CD14-positive monocyte (primary cell): ENCODE measurements at regions not wholly inside any gene's neighbourhood (a gene's known extent, or its start where the extent isn't known, plus 50 kb on each side); places are given as distances from the start of the nearest gene placed in this dataset.
"Not testable (repeated sequence)": the region's sequence is repeated elsewhere in the genome, so short reads cannot be mapped to it uniquely, and the experiment has no call there.

Experiments
- DNase-seq, 3 donors: peaks; one replicate each; pipeline ENCODE4 v3.0.0-alpha.2; 2011 to 2022
- H2AFZ ChIP-seq: 2 replicates; pipeline ENCODE4 v1.6.0; 2012; ENCODE audit warnings: mild to moderate bottlenecking, low read depth, low read length, inconsistent platforms; ENCODE audit not compliant: insufficient read depth, poor library complexity, severe bottlenecking
- H3K27ac ChIP-seq, 2 donors: 1 replicate in 1 of 2; 2 replicates in 1 of 2; pipeline ENCODE4 v1.5.1; 2012 to 2013; ENCODE audit warnings: low read length in 2 of 2, control low read depth in 1 of 2, inconsistent platforms in 1 of 2, low read depth in 1 of 2, mild to moderate bottlenecking in 1 of 2
- H3K27me3 ChIP-seq, 2 donors: one replicate each; pipeline versions ENCODE4 v1.6.0 to v1.6.1; 2011 to 2013; ENCODE audit warnings: low read length in 2 of 2; ENCODE audit not compliant: control insufficient read depth in 2 of 2, insufficient read depth in 2 of 2
- H3K36me3 ChIP-seq, 2 donors: replicated peaks in 1 of 2; 1 replicate in 1 of 2; 2 replicates in 1 of 2; pipeline versions ENCODE4 v1.5.1 to v1.6.1; 2012 to 2013; ENCODE audit warnings: low read length in 2 of 2, control low read depth in 1 of 2, inconsistent platforms in 1 of 2, mild to moderate bottlenecking in 1 of 2; ENCODE audit not compliant: insufficient read depth in 2 of 2, control insufficient read depth in 1 of 2
- H3K4me1 ChIP-seq, 2 donors: 1 replicate in 1 of 2; 2 replicates in 1 of 2; pipeline versions ENCODE4 v1.5.1 to v1.6.1; 2012 to 2013; ENCODE audit warnings: low read length in 2 of 2, control low read depth in 1 of 2, inconsistent platforms in 1 of 2, mild to moderate bottlenecking in 1 of 2, moderate library complexity in 1 of 2; ENCODE audit not compliant: insufficient read depth in 2 of 2, control insufficient read depth in 1 of 2
- H3K4me2 ChIP-seq: replicated peaks from 2 replicates; pipeline ENCODE3; 2012; ENCODE audit warnings: low read length, moderate library complexity, mild to moderate bottlenecking; ENCODE audit not compliant: poor library complexity, severe bottlenecking; ENCODE audit errors: extremely low read depth
- H3K4me3 ChIP-seq, 3 experiments: fragments of 200-600 bp in 1 of 3; sonication (generic) in 1 of 3; replicated peaks in 1 of 3; 1 replicate in 2 of 3; 2 replicates in 1 of 3; pipeline ENCODE4 v1.5.1; 2011 to 2013; ENCODE audit warnings: low read length in 3 of 3, mild to moderate bottlenecking in 3 of 3, control low read depth in 2 of 3, low read depth in 2 of 3, inconsistent platforms in 1 of 3, moderate library complexity in 1 of 3
- H3K79me2 ChIP-seq: 2 replicates; pipeline ENCODE4 v1.6.0; 2012; ENCODE audit warnings: mild to moderate bottlenecking, control low read depth, inconsistent platforms, low read length, moderate library complexity; ENCODE audit not compliant: insufficient read depth
- H3K9ac ChIP-seq: 2 replicates; pipeline ENCODE4 v1.6.0; 2017; ENCODE audit warnings: low read length, mild to moderate bottlenecking; ENCODE audit not compliant: insufficient read depth, poor library complexity, severe bottlenecking
- H3K9me3 ChIP-seq, 2 donors: replicated peaks in 1 of 2; 1 replicate in 1 of 2; 2 replicates in 1 of 2; pipeline versions ENCODE4 v1.5.1 to v1.6.1; 2012 to 2013; ENCODE audit warnings: low read length in 2 of 2, control low read depth in 1 of 2; ENCODE audit not compliant: control insufficient read depth in 1 of 2, insufficient read depth in 1 of 2
- H4K20me1 ChIP-seq: 2 replicates; pipeline ENCODE4 v1.6.0; 2012; ENCODE audit warnings: mild to moderate bottlenecking, low read length, control low read depth, moderate library complexity; ENCODE audit not compliant: insufficient read depth
- H3K27ac Mint-ChIP-seq, 7 donors: one replicate each; pipeline ENCODE4 v1.8.0; 2020; ENCODE audit warnings: mild to moderate bottlenecking in 7 of 7, mixed read lengths in 7 of 7, moderate library complexity in 6 of 7, inconsistent platforms in 2 of 7
- H3K27me3 Mint-ChIP-seq, 3 donors: one replicate each; pipeline ENCODE4 v1.8.0; 2021 to 2022; ENCODE audit warnings: low read depth in 3 of 3, mild to moderate bottlenecking in 3 of 3, mixed read lengths in 3 of 3, moderate library complexity in 3 of 3, inconsistent platforms in 1 of 3
- H3K36me3 Mint-ChIP-seq, 2 donors: one replicate each; pipeline ENCODE4 v1.8.0; 2020; ENCODE audit warnings: mixed read lengths in 2 of 2, inconsistent platforms in 1 of 2, mild to moderate bottlenecking in 1 of 2
- H3K4me1 Mint-ChIP-seq: one replicate; pipeline ENCODE4 v1.8.0; 2020; ENCODE audit warnings: mild to moderate bottlenecking, mixed read lengths
- H3K4me3 Mint-ChIP-seq, 2 donors: one replicate each; pipeline ENCODE4 v1.8.0; 2020; ENCODE audit warnings: mild to moderate bottlenecking in 2 of 2, mixed read lengths in 2 of 2, moderate library complexity in 1 of 2
- H3K9me3 Mint-ChIP-seq, 7 donors: one replicate each; pipeline ENCODE4 v1.8.0; 2020 to 2022; ENCODE audit warnings: mixed read lengths in 7 of 7, mild to moderate bottlenecking in 6 of 7, moderate library complexity in 6 of 7, inconsistent platforms in 2 of 7
- CTCF ChIP-seq: fragments of 200-600 bp; IDR thresholded peaks from one replicate; pipeline ENCODE4 v1.8.0; 2022; ENCODE audit warnings: antibody characterized with exemption, mild to moderate bottlenecking
- WGBS: methylation state at CpG from one replicate; pipeline ENCODE4 v1.1.5; 2013; ENCODE audit warnings: missing lambda C conversion rate; ENCODE audit not compliant: insufficient coverage; 5-methylcytosine and 5-hydroxymethylcytosine counted together
- intact Hi-C, 2 donors: fragments of 100-400 bp; cut with micrococcal nuclease; formaldehyde crosslinking; loops; one replicate each; pipeline versions ENCODE4 v1.15.0 to v1.15.1; 2023

GRCh38 chr12:34163443-34163842, 141.1 kb downstream of the ALG10 start:
- H3K4me1 Mint-ChIP-seq = no peaks in the 10 kb centered on the region
- H3K4me2 ChIP-seq = no peak overlapping the region
- peaks cover 0 to 4% (median 3%) of the 10 kb centered on the region in 3 donors for H3K27me3 Mint-ChIP-seq

GRCh38 chr12:34166427-34167060, 144.2 kb downstream of the ALG10 start:
- DNase-seq = no peak
- Mint-ChIP-seq H3K36me3 (no peaks in the 10 kb centered on the region), H3K4me1 (no peaks in the 10 kb centered on the region), H3K27ac (no peak overlapping the region), H3K27me3 (peaks cover 0 to 3% (median 2%) of the 10 kb centered on the region in 3 donors), H3K9me3 (peaks cover 4 to 32% (median 13%) of the 10 kb centered on the region in 7 donors), H3K4me3 (no peak overlapping the region)
- no peak for TF ChIP-seq CTCF
- H3K4me1 ChIP-seq = no peaks in the 10 kb centered on the region
- H3K36me3 ChIP-seq = no peaks in the 10 kb centered on the region
- H3K9ac ChIP-seq = no peak overlapping the region
- H3K4me2 ChIP-seq = no peak overlapping the region
- H3K79me2 ChIP-seq = no peaks in the 10 kb centered on the region
- no peaks in the 10 kb centered on the region for H3K27me3 ChIP-seq
- WGBS = 93% methylated on average over 35 of the region's 41 CpGs
- no peak overlapping the region for H3K4me3 ChIP-seq
- H3K9me3 ChIP-seq = peaks cover 0 to 18% of the 10 kb centered on the region in 2 donors
- no peak overlapping the region for H3K27ac ChIP-seq
- intact Hi-C loops = no loop called here
- no peak overlapping the region for H2AFZ ChIP-seq
- no peaks in the 10 kb centered on the region for H4K20me1 ChIP-seq

More at GRCh38 chr12:34163443-34163842, 141.1 kb downstream of the ALG10 start:
- Histone ChIP-seq H3K27ac (no peak overlapping the region), H3K4me3 (no peak overlapping the region), H3K9me3 (peaks cover 0 to 18% of the 10 kb centered on the region in 2 donors), H3K9ac (no peak overlapping the region), H2AFZ (no peak overlapping the region), H3K27me3 (no peaks in the 10 kb centered on the region), H4K20me1 (no peaks in the 10 kb centered on the region), H3K36me3 (no peaks in the 10 kb centered on the region), H3K79me2 (no peaks in the 10 kb centered on the region), H3K4me1 (no peaks in the 10 kb centered on the region)
- no peak overlapping the region for H3K27ac Mint-ChIP-seq
- no peaks in the 10 kb centered on the region for H3K36me3 Mint-ChIP-seq
- H3K9me3 Mint-ChIP-seq = peaks cover 2 to 28% (median 13%) of the 10 kb centered on the region in 7 donors
- no CpG with 5 or more reads among the region's 1 CpG for WGBS
- intact Hi-C loops = no loop called here
- TF ChIP-seq CTCF = no peak
- DNase-seq = no peak
- H3K4me3 Mint-ChIP-seq = no peak overlapping the region

GRCh38 chr12:34168507-34168906, 146.2 kb downstream of the ALG10 start:
- H3K4me2 ChIP-seq, H3K36me3 ChIP-seq, H3K4me1 Mint-ChIP-seq, H3K27me3 Mint-ChIP-seq, H3K79me2 ChIP-seq, H3K4me3 ChIP-seq, H3K4me3 Mint-ChIP-seq, intact Hi-C loops, H4K20me1 ChIP-seq, H3K27ac Mint-ChIP-seq, H3K9ac ChIP-seq, H3K4me1 ChIP-seq, H2AFZ ChIP-seq, H3K27me3 ChIP-seq, H3K27ac ChIP-seq, H3K36me3 Mint-ChIP-seq, DNase-seq: not testable (repeated sequence)
- peaks cover 4 to 35% (median 13%) of the 10 kb centered on the region in 7 donors for H3K9me3 Mint-ChIP-seq
- H3K9me3 ChIP-seq = peaks cover 0 to 18% of the 10 kb centered on the region in 2 donors
- WGBS = no CpG with 5 or more reads among the region's 1 CpG
